Left kidney (tissue), 1 donor: ENCODE measurements at regions not wholly inside any gene's neighbourhood (a gene's known extent, or its start where the extent isn't known, plus 50 kb on each side); places are given as distances from the start of the nearest gene placed in this dataset.
"Not testable (repeated sequence)": the region's sequence is repeated elsewhere in the genome, so short reads cannot be mapped to it uniquely, and the experiment has no call there.

ENCODE experiments used
- DNase-seq: peaks from one replicate; pipeline ENCODE4 v3.0.0-alpha.2; 2013

DNA sequence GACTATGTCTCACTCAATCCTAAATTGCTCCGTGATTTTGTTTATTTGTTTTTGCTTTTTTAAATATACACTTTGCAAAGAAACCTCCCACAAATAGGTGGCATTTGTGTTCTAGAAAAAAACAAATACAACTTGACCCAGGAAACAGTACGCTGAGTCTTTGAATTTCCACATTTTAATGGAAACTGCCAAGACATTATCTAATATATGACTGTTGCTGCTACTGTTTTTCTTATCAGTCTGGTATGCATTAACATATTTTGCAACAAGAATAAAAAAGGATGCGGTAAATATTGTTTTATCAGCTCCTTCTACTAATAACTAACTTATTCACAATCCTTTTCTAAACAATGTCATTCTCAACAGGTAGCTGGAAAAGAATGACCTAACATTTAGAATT is 187.4 kb downstream of the LRIG3 start:
- DNase-seq, result no peak

DNA sequence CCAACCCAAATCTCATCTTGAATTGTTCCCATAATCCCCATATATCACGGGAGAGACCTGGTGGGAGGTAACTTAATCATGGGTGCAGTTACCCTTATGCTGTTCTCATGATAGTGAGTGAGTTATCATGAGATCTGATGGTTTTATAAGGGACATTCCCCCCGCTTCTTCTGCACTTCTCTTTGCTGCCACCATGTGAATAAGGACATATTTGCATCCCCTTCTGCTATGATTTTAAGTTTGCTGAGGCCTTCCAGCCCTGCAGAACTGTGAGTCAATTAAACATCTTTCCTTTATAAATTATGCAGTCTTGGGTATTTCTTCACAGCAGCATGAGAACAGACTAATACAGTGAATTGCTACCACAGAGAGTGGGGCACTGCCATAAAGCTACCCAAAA is 179.1 kb downstream of the LRIG3 start:
- DNase-seq, result no peak

DNA sequence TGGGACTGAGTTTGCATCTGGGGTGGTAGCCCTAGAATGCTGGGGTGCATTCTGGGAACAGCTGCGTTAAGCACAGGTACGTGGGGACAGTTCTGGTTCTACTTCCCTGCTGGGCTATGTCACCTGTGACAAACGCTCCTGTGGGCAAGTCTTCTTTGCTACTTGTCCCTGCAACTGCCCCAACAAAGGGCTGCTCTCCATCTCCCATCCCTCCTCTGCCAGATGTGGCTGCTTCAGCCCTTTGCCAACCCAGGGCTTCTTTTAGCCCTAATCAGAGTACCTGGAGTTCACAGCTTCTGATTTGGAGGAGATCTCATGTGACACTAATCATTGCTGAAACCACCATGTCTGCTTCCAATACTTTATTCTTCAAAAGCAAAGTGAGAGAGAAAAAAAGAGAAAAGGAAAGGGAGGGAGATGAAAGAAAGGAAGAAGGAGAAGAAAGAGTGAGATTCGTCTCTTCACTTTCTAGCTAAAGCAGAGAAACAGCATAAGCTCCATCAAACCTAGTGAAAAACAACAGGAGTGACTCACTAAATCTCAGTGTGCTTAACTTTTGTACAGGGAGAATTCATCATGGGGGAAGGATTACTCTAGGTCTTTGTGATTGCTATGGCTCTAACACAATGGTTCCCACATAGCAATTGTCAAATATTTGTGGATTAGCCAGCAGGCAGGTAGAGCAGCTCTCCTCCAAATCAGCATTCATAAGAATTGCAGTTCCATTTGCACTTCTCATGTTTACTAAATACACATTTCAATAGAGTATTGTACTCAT is 174.8 kb downstream of the LRIG3 start:
- no peak for DNase-seq

DNA sequence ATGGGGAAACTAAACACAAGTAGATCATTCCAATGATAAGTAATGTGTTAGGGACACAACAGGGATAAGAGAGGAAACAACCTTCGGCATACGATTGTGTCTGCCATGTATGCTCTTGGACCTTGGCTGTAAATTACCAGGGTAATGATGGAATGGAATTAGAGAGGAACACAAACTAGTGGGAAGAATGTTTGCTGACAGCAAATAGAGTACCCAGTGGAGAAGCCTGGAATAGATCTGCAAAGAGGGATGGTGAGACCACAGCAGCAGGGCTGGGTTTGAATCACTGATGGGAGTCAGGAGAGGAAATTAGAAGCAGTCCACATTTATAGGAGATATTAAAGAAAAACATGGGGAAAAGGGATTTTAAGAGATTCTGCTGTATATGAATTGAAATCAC is 172.8 kb downstream of the LRIG3 start:
- DNase-seq, result no peak

DNA sequence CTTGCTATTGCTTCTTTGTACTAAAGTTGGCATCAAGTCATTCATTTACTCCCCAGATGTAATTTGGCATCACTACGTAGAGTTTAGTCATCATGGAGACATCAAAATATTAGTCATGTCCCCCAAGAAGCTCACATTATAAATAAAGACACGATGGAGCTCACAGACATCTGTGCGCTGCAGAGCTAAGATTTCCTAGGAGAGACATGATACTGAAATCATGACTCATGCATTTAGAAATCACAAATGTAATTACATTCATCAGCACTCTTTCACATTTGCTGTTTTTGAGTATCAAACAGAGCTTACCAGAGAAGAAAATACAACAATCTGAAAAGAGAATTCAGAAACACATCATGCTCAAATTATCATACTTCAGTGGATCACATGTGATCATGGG is 169.8 kb downstream of the LRIG3 start:
- DNase-seq, result no peak

DNA sequence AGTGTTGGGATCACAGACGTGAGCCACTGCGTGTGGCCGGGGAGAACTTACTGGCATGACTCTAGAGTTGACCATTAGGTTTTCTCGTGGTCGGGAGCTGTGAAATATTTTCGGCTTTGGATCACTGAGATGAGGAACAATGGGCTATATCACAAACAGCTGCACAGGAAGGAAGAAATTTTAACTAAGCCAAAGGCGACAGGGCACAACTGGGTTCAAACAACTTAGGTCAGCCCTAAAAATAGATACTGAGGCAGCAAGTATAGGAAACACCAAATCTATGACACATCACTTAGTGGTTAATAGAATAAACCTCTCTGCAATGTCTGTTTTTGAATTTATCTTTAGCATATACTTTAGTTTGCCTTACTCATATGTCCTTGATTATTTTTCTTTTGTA is 162.9 kb downstream of the LRIG3 start:
- DNase-seq, result no peak

DNA sequence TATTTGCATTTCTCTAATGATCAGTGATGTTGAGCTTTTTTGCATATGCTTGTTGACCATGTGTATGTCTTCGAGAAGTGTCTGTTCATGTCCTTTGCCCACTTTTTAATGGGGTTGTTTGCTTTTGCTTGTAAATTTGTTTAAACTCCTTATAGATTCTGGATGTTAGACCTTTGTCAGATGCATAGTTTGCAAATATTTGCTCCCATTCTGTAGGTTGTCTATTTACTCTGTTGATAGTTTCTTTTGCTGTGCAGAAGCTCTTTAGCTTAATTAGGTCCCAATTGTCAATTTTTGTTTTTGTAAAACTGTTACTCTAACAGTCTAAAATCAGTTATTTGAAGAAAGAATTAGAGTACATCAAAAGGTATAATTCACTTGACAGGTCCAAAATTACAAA is 160.6 kb downstream of the LRIG3 start:
- DNase-seq, result not testable (repeated sequence)

DNA sequence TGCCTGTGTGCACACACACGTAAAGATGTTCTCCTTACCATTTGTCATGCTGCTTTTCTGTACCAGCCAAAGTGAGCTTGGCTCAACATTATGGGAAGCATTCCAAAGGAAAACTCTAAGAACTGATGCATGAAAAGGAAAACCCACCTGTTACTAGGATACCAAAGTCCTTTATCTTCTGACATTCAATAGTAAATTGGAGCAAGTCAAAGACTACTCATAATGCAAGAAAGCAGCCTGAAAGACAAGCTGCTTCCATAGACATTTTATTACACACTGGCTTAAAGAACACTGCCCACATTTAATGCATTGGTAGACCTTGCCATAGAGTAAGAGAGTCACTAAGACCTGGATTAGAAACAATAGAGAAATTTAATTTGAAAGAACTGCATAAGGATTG is 159.0 kb downstream of the LRIG3 start:
- no peak for DNase-seq

DNA sequence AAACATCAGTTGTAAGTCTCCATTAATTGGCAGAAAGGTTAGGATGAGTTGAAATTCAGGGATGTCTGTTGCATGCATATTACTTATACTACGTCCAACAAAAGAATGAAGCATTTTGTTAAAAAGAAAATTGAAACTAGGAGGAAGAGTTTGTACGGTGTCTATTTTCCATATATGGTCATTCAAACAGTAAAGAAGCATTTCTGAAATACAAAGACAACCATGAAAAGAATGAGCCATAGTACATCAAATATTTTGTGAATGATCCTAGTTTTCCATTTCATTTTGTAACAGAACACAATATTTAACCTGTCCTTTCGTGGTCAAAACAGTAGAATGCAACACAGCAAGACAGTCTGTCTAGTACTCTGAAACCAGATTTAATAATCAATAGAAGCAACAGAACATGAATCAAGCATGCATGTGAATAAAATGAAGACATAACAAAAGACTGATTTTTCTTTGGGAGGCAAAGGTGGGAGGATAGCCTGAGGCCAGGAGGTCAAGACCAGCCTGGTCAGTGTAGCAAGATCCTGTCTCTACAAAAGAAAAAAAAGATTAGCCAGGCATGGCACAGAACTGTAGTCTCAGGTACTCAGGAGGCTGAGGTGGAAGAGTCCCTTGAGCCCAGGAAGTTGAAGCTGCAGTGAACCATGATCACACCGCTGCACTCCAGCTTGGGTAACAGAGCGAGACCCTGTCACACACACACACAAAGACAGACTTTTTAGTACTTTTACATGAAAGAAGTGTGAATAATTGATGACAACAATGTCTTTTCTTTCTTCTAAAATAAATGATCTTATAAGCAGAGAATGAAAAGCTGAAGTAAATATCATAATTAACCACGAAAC is 156.0 kb downstream of the LRIG3 start:
- DNase-seq, result peak; percentile 3

DNA sequence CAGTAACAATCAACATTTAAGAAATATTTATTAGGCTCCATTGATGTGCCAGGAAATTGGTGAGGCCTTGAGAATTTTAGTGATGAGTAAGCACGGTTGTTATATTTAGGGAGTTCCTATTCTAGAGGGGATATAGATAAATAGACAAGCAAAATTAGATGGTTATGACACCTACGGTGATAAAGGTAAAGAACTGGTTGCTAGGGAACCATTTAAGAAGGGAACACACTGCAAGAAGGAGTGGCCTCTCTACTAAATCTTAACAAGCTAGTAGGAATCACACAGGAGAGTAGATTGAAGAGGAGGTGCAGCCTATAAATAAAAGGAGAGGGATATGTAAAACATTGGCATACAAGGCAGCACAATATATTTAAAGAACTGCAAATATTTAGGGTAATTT is 155.2 kb downstream of the LRIG3 start:
- no peak for DNase-seq

DNA sequence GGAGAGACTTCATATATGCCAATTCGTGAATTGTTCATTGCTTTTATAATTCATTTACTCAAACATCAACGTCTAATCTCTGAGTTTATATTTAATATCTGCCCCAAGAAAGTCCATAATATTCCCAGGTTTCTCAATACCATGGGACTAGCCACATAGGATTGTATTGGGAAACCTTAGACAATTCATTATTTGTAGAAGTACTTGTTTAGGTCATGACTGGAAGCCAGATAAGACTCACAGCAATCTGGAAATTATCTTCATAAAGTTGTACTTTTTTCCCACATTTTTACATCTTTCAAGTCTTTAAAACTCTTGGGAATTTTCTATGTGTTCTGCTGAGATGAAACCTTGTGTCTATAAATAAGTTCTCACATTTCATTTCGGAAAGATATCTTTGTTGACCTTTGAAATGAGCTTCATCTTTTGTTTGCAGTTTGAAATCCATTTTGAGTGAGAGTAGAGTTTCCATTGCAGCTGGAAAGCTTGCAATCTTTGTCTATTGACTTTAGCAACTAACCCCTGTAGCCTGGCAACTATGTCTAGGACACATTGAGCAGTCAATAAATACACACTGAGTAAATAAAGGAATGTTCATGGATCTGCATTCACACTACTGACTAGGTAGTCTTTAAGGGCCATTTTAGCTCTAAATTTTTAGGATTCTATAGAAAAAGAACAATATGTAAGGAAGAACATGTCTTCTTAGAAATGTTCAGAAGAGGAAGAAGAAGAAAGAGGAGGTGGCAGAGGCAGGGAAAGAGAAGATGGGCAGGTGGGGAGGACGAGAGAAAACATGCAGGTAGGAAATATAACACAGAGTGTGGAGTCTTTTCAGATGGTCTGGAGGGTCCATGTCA is 154.4 kb downstream of the LRIG3 start:
- no peak for DNase-seq

DNA sequence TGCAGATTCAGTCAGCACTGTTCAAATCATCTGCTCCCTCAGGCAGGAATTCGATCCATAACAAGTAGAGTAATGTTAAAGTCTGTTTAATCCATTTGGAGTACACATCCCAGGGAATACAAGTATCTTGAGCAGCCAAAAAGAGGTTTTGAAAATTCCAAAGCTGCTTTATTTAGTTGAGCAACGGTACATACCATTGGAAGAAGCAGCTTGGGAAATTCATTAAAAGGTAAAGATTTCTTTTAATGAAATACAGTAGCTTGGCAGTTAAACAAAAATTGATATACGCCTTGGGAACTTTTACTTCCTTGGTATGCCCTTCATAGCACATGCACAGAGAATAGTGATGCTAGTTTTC is 153.8 kb downstream of the LRIG3 start:
- DNase-seq, result no peak

DNA sequence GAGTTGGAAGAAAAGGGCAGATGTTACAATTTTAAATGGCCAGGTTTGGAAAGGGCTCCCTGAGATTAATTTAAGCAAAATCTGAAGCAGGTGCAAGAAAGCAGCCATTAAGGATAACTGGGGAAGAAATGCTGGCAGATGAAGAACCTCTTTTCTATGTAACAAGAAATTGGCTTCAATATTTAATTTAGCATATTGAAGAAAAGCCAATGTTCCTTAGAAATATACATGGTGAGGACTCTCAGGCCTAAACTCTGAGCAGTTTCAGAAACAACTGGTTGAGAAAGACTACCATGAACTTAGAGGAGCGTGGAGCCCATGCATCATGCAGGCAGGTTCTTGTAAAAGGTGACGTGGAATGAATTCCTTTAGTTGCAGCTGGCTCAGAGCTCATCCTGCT is 152.8 kb downstream of the LRIG3 start:
- no peak for DNase-seq

DNA sequence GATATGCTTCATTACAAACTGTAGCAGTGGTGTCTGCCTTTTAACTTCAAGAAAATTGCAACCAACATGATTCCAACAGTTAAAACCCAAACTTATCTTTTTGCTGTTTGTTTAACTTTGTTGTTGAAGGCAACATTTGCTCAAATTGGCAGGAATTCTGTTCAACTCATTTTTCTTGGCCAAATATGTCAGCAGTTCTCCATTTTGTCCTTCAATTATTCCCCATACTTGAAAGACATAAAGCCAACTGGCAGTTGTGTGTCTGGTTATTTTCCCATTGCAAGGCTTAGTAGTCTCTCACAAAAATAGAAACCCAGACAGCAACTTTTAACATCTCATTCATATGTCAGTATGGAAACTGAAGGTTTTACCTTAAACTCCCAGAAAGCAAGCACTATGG is 146.3 kb downstream of the LRIG3 start:
- no peak for DNase-seq

DNA sequence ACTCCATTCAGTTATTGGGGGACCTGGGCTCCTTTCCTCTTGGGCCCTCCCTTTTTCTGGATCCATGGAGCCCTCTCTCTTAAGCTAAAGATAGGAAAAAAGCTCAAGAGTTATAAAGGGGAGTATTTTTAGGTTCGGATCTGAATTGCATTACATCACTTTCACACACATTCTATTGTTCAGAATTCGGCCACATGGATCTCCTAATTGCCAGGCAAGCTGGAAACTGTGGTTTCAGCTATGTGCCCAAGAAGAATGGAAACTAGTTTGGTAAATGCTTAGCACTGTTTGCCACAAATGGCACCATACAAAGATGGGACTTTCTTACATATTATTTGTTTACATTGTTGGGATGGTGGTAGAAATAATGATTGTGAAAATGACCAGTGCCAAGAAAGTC is 145.6 kb downstream of the LRIG3 start:
- DNase-seq, result no peak

DNA sequence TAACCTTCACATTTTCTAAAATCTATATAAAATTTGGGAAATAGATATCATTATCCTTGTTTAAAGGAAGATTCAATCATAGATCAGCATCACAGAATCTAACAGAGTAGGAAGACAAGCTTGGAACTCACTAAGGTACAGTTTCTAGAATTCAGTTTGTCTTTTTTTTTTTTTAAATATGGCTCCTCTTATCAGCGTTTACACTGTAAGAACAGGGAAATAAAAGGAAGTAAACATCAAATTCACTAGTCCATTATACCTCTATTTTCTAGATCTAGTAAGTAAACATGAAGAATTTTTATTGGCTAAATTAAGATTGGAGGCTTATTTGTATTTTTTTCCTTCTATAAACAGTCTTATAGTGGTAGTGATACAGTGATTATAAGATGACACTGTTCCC is 144.9 kb downstream of the LRIG3 start:
- DNase-seq, result no peak

DNA sequence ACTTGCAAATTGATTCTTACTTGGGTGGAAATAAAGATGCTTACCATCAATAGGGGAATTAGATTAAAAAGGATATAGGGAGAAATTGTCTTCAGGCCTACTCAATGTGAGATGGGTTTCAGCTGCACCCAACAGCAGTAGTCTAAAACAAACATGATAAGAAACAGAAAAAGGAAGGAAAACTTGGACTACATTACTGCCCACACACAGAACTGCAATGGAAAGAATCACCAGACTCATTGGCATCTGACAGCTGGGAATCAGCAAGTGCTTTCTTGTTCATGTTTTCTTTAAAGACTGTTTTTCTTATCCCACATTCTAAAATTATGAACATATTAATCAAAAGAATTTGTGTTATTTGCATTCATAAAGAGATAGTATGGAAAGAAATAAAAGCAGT is 144.2 kb downstream of the LRIG3 start:
- DNase-seq, result no peak

DNA sequence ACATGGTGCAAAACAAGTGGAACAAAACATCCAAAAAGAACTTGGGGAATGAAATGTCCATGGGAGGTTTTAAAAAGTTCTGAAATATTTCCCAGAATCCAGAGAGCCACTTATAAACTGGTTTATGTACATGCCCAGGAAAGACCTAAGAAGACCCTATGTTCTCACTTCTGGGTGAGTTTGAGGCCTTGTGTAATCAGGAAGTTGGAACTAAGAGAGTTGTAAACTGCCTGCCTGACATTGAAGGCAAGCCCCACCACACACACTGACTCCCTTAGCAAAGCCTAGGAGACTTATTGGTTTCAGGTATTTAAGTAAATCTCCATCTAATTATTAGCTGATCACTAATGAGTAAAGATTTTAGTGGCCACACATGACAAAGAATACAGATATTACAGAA is 142.5 kb downstream of the LRIG3 start:
- DNase-seq, result no peak

DNA sequence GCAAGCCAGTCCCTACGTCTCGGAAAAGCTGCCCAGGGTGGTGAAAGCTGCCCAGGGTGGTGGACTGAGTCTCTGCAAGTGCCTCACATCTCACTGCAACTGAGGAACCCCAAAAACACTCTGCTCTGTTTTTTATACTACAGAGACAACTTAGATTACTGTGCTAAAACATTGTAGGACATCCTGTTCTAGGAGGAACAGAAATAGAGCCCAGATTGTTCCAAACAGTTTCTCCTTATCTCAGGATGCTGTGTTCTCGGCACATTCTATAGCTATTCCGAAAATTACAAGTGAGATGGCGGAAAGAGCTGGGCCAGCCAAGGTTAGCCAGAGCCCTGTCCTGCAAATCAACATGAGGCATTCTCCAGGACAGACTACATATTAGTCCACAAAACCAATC is 138.7 kb downstream of the LRIG3 start:
- DNase-seq, result no peak

DNA sequence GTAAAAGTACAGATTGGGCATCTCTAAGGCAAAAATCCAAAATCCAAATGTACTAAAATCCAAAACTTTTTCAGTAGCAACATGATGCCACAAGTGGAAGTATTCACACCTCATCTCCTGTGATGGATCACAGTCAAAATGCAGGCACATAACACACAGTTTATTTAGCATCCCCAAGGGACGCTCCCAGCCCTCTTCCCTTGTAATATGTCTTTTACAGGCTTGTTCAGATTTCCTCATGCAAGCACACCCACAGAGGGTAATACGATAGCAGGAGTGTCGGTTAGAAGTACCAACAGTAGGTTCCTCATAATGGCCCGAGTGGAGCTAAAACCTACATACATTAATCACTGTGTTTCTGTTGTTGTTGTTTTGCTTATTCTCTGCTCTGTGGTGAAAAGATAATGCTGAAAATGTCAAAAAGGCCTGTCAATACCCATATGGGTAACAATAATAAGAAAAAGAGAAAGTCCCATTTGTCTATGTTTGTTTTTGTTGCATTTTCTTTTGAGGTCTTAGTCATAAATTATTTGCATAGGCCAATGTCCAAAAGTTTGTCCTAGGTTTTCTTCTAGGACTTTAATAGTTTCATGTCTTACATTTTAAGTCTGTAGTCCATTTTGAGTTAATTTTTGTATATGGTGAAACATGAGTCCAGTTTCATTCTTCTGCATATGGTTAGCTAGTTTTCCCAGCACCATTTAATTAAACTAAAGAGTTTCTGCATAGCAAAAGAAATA is 133.1 kb downstream of the LRIG3 start:
- no peak for DNase-seq

DNA sequence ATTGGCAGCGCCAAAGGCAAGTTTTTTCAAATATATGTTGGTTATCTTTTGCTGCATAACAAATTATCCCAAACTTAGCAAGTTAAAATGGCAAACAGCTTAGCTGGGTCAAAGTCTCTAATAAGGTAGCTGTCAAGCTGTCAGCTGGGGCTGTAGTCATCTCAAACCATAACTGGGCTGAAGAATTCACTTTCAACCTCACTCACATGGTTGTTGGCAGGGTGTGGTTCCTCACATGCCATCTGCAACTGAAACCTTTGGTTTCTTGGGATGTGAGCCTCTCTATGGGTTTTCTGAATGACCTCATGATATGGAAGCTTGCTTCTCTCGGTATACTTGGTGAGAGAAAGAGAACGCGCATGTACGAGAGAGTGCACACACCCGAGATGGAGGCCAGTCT is 125.4 kb downstream of the LRIG3 start:
- DNase-seq, result no peak

DNA sequence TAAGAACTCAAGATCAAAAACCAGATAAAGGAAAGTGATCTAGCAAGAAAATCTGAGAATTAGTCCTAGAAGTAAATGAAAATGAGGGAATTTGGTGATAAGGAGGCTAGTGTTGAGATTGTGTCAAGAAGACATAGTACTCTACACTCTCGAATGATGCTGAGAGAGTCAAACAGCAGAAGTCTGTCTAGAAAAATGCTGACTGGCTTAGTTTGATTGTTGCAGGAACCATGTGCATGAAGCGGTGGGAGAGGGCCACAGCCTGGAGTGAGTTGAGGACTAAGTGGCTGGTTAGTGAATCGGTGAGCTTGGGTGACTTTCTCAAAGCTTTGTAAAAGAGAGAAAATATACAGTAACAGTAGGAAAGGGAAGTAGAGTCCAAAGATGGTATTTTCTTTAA is 124.5 kb downstream of the LRIG3 start:
- DNase-seq, result no peak
